ENCODE measurements at regions not wholly inside any gene's neighbourhood (a gene's known extent, or its start where the extent isn't known, plus 50 kb on each side); places are given as distances from the start of the nearest gene placed in this dataset.

- TF ChIP-seq CTCF (IDR thresholded peaks at IDR 0.05; ENCODE audit: control extremely low read depth in 1 of 3, insufficient read depth in 1 of 3, low read depth in 1 of 3, low read length in 3 of 3), result no peak
Observed at GRCh38 chr10:55491712-55492111, 690.7 kb upstream of the PCDH15 start (continued).

Data from H1 (cell line).